GM23338 (cell line): ENCODE measurements at regions not wholly inside any gene's neighbourhood (a gene's known extent, or its start where the extent isn't known, plus 50 kb on each side); places are given as distances from the start of the nearest gene placed in this dataset.
"Not testable (repeated sequence)": the region's sequence is repeated elsewhere in the genome, so short reads cannot be mapped to it uniquely, and the experiment has no call there.

Experiments
- ATAC-seq: fragments of 200-7000 bp; cut with Tn5 transposase; 3 replicates; pipeline ENCODE4 v1.9.1; 2020
- DNase-seq: peaks from one replicate; pipeline ENCODE4 v3.0.0-alpha.2; 2015; ENCODE audit warnings: low spot score
- H2AFZ ChIP-seq: fragments of 200-600 bp; sonication (generic); 2 replicates; pipeline ENCODE4 v1.8.0; 2016; ENCODE audit warnings: antibody characterized with exemption, mild to moderate bottlenecking, moderate library complexity
- H3F3A ChIP-seq: fragments of 200-600 bp; sonication (generic); replicated peaks from 2 replicates; pipeline ENCODE4 v1.8.0; 2017; ENCODE audit warnings: antibody characterized with exemption, mixed run types, low read depth
- H3K27ac ChIP-seq: fragments of 200-600 bp; sonication (generic); 2 replicates; pipeline ENCODE4 v1.6.1; 2016; ENCODE audit warnings: low read depth
- H3K27me3 ChIP-seq: fragments of 200-600 bp; sonication (generic); 2 replicates; pipeline ENCODE4 v1.8.0; 2016; ENCODE audit warnings: mild to moderate bottlenecking, mixed run types, moderate library complexity; ENCODE audit not compliant: insufficient read depth
- H3K36me3 ChIP-seq: fragments of 200-600 bp; sonication (generic); 2 replicates; pipeline ENCODE4 v1.8.0; 2016; ENCODE audit warnings: mild to moderate bottlenecking; ENCODE audit not compliant: insufficient read depth
- H3K4me1 ChIP-seq: fragments of 200-600 bp; sonication (generic); 2 replicates; pipeline ENCODE4 v1.8.0; 2016; ENCODE audit warnings: mild to moderate bottlenecking, moderate library complexity; ENCODE audit not compliant: insufficient read depth
- H3K4me2 ChIP-seq: fragments of 200-600 bp; sonication (generic); 2 replicates; pipeline ENCODE4 v1.7.1; 2017; ENCODE audit warnings: mixed run types
- H3K4me3 ChIP-seq: fragments of 200-600 bp; sonication (generic); 2 replicates; pipeline ENCODE4 v1.6.1; 2016; ENCODE audit warnings: mixed run types
- H3K79me2 ChIP-seq: fragments of 200-600 bp; sonication (generic); replicated peaks from 2 replicates; pipeline ENCODE4 v1.8.0; 2017; ENCODE audit warnings: mild to moderate bottlenecking; ENCODE audit not compliant: insufficient read depth
- H3K9me2 ChIP-seq: fragments of 200-600 bp; sonication (generic); 2 replicates; pipeline ENCODE4 v1.8.0; 2017; ENCODE audit not compliant: insufficient read depth
- H4K20me1 ChIP-seq: fragments of 200-600 bp; sonication (generic); replicated peaks from 2 replicates; pipeline ENCODE4 v1.8.0; 2017; ENCODE audit warnings: mild to moderate bottlenecking; ENCODE audit not compliant: insufficient read depth
- H3K27ac Mint-ChIP-seq: 2 replicates; pipeline ENCODE4 v1.8.0; 2020; ENCODE audit warnings: inconsistent platforms, mild to moderate bottlenecking, moderate library complexity, mixed read lengths
- H3K27me3 Mint-ChIP-seq: 3 replicates; pipeline ENCODE4 v1.8.0; 2022; ENCODE audit warnings: low read depth, mild to moderate bottlenecking, moderate library complexity, mixed read lengths, inconsistent platforms; ENCODE audit not compliant: insufficient read depth, poor library complexity
- H3K36me3 Mint-ChIP-seq: 3 replicates; pipeline ENCODE4 v1.8.0; 2021; ENCODE audit warnings: low read depth, mild to moderate bottlenecking, inconsistent platforms, moderate library complexity, mixed read lengths
- H3K4me1 Mint-ChIP-seq: 3 replicates; pipeline ENCODE4 v1.8.0; 2020; ENCODE audit warnings: mild to moderate bottlenecking, inconsistent platforms, mixed read lengths
- H3K4me3 Mint-ChIP-seq: 3 replicates; pipeline ENCODE4 v1.8.0; 2021; ENCODE audit warnings: moderate library complexity, mild to moderate bottlenecking, inconsistent platforms, mixed read lengths
- H3K9me3 Mint-ChIP-seq: 3 replicates; pipeline ENCODE4 v1.8.0; 2020; ENCODE audit warnings: moderate library complexity, mild to moderate bottlenecking, inconsistent platforms, mixed read lengths
- TF ChIP-seq, protein P1 (sequence below): fragments of 250-450 bp; sonication (Bioruptor Pico); IDR thresholded peaks from 2 replicates; pipeline ENCODE4 v1.5.0; 2020; ENCODE audit warnings: mild to moderate bottlenecking, moderate library complexity

DNA sequence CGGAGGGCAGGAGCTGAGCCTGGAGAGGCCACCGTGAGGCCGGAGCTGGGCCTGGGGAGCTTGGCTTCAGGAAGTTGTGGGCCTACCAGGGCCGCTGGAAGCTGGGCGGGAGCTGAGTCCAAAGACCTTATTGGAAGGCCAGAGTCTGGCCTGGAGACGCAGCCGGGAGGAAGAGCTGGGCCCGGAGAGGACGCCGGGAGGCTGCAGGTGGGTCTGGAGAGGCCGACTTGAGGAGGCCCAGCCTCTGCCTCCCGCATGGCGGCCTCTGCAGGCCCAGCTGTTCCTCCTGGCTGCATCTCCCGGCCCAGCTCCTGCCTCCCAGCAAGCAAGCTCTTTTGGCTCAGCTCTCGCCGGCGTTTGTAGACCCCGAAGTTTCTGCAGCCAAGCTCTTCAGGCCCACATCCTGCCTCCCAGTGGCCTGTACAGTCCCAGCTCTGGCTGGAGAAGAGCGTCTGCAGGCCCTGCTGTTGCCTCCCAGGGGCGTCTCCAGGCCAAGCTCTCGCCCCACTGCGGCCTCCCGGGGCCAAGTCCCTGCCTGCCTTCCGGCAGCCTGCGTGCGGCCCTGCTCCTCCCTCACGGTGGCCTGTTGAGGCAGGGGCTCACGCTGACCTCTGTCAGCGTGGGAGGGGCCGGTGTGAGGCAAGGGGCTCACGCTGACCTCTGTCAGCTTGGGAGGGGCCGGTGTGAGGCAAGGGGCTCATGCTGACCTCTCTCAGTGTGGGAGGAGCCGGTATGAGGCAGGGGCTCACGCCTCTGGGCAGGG lies 70.4 kb upstream of the COBL start:
- H3K9me2 ChIP-seq, H3K27ac ChIP-seq, H3K4me3 Mint-ChIP-seq, H3K9me3 Mint-ChIP-seq, H2AFZ ChIP-seq, DNase-seq, H3K36me3 ChIP-seq, H3K79me2 ChIP-seq, H3K4me1 ChIP-seq, H3F3A ChIP-seq, H4K20me1 ChIP-seq, H3K27me3 ChIP-seq, H3K27ac Mint-ChIP-seq, H3K4me3 ChIP-seq, H3K36me3 Mint-ChIP-seq, H3K4me1 Mint-ChIP-seq, ATAC-seq, H3K4me2 ChIP-seq: not testable (repeated sequence)
- peaks cover 11% of the 10 kb centered on the region for H3K27me3 Mint-ChIP-seq

DNA sequence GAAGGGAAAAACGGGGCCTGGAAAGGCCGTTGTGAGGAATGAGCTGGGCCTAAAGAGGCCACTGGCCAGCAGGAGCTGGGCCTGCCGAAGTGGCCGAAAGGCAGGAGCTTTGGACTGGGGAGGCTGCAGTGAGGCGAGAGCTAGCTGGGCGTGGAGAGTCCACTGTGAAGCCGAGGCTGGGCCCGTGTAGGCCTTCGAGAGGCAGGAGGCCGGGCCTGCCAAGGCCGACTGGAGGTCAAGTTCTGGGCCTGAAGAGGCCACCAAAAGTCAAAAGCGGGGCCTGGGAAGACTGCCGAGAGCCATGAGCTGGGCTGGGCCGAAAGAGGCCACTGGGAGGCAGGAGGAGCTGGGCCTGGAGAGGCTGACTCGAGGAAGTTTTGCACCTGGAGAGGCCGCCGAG lies 69.6 kb upstream of the COBL start:
- H3K4me3 Mint-ChIP-seq, H3K27me3 ChIP-seq, H3K27ac ChIP-seq, H3K4me1 Mint-ChIP-seq, H4K20me1 ChIP-seq, H3K4me1 ChIP-seq, H2AFZ ChIP-seq, H3K79me2 ChIP-seq, DNase-seq, H3F3A ChIP-seq, H3K27me3 Mint-ChIP-seq, H3K9me2 ChIP-seq, H3K9me3 Mint-ChIP-seq, H3K4me2 ChIP-seq, H3K27ac Mint-ChIP-seq, H3K36me3 ChIP-seq, H3K36me3 Mint-ChIP-seq, ATAC-seq, H3K4me3 ChIP-seq: not testable (repeated sequence)

DNA sequence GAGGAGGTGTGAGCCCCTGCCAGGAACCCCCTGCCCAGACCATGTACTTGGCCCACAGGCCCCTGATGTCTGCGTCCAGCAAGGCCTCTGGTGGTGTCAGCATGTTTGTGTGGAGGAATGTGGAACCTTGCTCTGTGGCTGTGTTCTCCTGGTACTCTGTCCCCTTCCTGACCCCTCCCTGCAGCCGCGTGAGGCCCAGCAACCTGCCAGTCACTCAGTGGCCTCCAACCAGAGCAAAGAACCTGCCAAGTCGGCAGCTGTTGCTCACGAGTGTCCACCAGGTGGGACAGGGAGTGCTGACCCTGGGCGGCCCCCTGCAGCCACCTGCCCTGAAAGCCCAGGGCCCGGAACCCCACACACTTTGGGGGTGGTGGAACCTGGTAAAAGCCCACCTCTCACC lies 65.6 kb upstream of the COBL start:
- not testable (repeated sequence) for H3K9me2 ChIP-seq, H3K4me2 ChIP-seq, H3K27me3 ChIP-seq, H3K27ac Mint-ChIP-seq, H3F3A ChIP-seq, H3K36me3 ChIP-seq, H3K9me3 Mint-ChIP-seq, DNase-seq, H2AFZ ChIP-seq, H3K4me3 ChIP-seq, ATAC-seq, H3K27ac ChIP-seq, H4K20me1 ChIP-seq, H3K4me1 Mint-ChIP-seq, H3K79me2 ChIP-seq, H3K4me3 Mint-ChIP-seq, H3K4me1 ChIP-seq, H3K27me3 Mint-ChIP-seq, H3K36me3 Mint-ChIP-seq

DNA sequence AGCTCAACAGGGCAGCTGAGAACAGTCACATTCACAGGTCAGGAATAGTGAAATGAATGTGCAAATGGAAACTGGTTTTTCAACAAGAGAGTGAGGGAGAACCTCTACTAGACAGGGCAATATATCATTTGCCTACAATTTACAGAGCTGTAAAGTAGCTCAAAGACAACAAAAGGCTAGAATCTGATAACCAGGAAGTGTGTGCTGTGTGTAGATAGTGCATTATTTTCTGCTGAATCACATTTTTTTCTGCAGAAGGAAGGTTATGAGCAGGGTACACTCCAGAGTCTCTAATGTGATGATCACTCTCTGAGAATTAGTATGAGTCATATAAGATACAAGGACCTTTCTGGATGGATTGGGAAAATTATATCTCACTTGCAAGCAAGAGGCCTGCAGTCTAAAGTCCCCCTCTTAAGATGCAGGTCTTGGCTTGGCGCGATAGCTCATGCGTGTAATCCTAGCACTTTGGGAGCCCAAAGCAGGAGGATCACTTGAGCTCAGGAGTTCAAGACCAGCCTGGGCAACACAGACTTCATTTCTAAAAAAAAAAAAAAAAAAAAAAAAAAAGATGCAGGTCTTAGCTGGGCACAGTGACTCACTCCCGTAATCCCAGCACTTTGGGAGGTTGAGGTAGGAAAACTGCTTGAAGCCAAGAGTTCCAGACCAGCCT lies 59.9 kb upstream of the COBL start:
- Histone ChIP-seq H4K20me1 (no peaks in the 10 kb centered on the region), H2AFZ (no peak overlapping the region), H3K79me2 (no peaks in the 10 kb centered on the region), H3K4me1 (no peaks in the 10 kb centered on the region), H3K9me2 (no peaks in the 10 kb centered on the region), H3K36me3 (no peaks in the 10 kb centered on the region), H3F3A (no peaks in the 10 kb centered on the region), H3K4me3 (no peak overlapping the region), H3K4me2 (no peak overlapping the region), H3K27ac (no peak overlapping the region), H3K27me3 (no peaks in the 10 kb centered on the region)
- Mint-ChIP-seq H3K36me3 (no peaks in the 10 kb centered on the region), H3K4me1 (no peaks in the 10 kb centered on the region; the same call in 2 of the 3 replicates), H3K9me3 (no peaks in the 10 kb centered on the region), H3K4me3 (no peak overlapping the region), H3K27ac (no peak overlapping the region), H3K27me3 (peaks cover 6% of the 10 kb centered on the region)
- DNase-seq (no peak), ATAC-seq (no peak)
- TF ChIP-seq, protein P1, sequence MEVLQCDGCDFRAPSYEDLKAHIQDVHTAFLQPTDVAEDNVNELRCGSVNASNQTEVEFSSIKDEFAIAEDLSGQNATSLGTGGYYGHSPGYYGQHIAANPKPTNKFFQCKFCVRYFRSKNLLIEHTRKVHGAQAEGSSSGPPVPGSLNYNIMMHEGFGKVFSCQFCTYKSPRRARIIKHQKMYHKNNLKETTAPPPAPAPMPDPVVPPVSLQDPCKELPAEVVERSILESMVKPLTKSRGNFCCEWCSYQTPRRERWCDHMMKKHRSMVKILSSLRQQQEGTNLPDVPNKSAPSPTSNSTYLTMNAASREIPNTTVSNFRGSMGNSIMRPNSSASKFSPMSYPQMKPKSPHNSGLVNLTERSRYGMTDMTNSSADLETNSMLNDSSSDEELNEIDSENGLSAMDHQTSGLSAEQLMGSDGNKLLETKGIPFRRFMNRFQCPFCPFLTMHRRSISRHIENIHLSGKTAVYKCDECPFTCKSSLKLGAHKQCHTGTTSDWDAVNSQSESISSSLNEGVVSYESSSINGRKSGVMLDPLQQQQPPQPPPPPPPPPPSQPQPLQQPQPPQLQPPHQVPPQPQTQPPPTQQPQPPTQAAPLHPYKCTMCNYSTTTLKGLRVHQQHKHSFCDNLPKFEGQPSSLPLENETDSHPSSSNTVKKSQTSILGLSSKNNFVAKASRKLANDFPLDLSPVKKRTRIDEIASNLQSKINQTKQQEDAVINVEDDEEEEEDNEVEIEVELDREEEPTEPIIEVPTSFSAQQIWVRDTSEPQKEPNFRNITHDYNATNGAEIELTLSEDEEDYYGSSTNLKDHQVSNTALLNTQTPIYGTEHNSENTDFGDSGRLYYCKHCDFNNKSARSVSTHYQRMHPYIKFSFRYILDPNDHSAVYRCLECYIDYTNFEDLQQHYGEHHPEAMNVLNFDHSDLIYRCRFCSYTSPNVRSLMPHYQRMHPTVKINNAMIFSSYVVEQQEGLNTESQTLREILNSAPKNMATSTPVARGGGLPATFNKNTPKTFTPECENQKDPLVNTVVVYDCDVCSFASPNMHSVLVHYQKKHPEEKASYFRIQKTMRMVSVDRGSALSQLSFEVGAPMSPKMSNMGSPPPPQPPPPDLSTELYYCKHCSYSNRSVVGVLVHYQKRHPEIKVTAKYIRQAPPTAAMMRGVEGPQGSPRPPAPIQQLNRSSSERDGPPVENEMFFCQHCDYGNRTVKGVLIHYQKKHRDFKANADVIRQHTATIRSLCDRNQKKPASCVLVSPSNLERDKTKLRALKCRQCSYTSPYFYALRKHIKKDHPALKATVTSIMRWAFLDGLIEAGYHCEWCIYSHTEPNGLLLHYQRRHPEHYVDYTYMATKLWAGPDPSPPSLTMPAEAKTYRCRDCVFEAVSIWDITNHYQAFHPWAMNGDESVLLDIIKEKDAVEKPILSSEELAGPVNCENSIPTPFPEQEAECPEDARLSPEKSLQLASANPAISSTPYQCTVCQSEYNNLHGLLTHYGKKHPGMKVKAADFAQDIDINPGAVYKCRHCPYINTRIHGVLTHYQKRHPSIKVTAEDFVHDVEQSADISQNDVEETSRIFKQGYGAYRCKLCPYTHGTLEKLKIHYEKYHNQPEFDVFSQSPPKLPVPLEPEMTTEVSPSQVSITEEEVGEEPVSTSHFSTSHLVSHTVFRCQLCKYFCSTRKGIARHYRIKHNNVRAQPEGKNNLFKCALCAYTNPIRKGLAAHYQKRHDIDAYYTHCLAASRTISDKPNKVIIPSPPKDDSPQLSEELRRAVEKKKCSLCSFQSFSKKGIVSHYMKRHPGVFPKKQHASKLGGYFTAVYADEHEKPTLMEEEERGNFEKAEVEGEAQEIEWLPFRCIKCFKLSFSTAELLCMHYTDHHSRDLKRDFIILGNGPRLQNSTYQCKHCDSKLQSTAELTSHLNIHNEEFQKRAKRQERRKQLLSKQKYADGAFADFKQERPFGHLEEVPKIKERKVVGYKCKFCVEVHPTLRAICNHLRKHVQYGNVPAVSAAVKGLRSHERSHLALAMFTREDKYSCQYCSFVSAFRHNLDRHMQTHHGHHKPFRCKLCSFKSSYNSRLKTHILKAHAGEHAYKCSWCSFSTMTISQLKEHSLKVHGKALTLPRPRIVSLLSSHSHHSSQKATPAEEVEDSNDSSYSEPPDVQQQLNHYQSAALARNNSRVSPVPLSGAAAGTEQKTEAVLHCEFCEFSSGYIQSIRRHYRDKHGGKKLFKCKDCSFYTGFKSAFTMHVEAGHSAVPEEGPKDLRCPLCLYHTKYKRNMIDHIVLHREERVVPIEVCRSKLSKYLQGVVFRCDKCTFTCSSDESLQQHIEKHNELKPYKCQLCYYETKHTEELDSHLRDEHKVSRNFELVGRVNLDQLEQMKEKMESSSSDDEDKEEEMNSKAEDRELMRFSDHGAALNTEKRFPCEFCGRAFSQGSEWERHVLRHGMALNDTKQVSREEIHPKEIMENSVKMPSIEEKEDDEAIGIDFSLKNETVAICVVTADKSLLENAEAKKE (CRISPR knock-in tag), result no peak
